ENCODE measurements at regions not wholly inside any gene's neighbourhood (a gene's known extent, or its start where the extent isn't known, plus 50 kb on each side); places are given as distances from the start of the nearest gene placed in this dataset.
"Not testable (repeated sequence)": the region's sequence is repeated elsewhere in the genome, so short reads cannot be mapped to it uniquely, and the experiment has no call there.

- Histone ChIP-seq H3K27me3 (no peaks in the 10 kb centered on the region), H3K9me3 (no peaks in the 10 kb centered on the region), H3K36me3 (no peaks in the 10 kb centered on the region), H3K4me1 (ENCODE audit: control insufficient read depth in 1 of 2, insufficient read depth in 1 of 2, low read depth in 1 of 2, low read length in 1 of 2) (no peaks in the 10 kb centered on the region), H3K4me3 (ENCODE audit: low read depth in 1 of 2, low read length in 1 of 2) (no peak overlapping the region), H3K27ac (no peak overlapping the region)
- no peak for TF ChIP-seq CTCF (IDR thresholded peaks at IDR 0.05)
Observed at GRCh38 chr1:189131576-189131975, 1346.1 kb downstream of the BRINP3 start.

- not testable (repeated sequence) for H3K9me3 ChIP-seq; H3K4me3 ChIP-seq (ENCODE audit: low read depth in 1 of 2, low read length in 1 of 2); H3K27ac ChIP-seq; H3K36me3 ChIP-seq; H3K4me1 ChIP-seq (ENCODE audit: control insufficient read depth in 1 of 2, insufficient read depth in 1 of 2, low read depth in 1 of 2, low read length in 1 of 2); H3K27me3 ChIP-seq
Observed at GRCh38 chr1:189139748-189140147, 1337.9 kb downstream of the BRINP3 start.

- Histone ChIP-seq H3K27ac (no peak overlapping the region), H3K4me3 (ENCODE audit: low read depth in 1 of 2, low read length in 1 of 2) (no peak overlapping the region), H3K36me3 (no peaks in the 10 kb centered on the region), H3K27me3 (no peaks in the 10 kb centered on the region), H3K9me3 (no peaks in the 10 kb centered on the region), H3K4me1 (ENCODE audit: control insufficient read depth in 1 of 2, insufficient read depth in 1 of 2, low read depth in 1 of 2, low read length in 1 of 2) (no peaks in the 10 kb centered on the region)
- TF ChIP-seq CTCF (IDR thresholded peaks at IDR 0.05), result no peak
Observed at GRCh38 chr1:189141056-189141455, 1336.6 kb downstream of the BRINP3 start.

GRCh38 chr1:189149547-189150375 lies 1327.9 kb downstream of the BRINP3 start:
- H3K4me3 ChIP-seq (ENCODE audit: low read depth in 1 of 2, low read length in 1 of 2), result no peak overlapping the region
- no peaks in the 10 kb centered on the region for H3K36me3 ChIP-seq
- no peaks in the 10 kb centered on the region for H3K9me3 ChIP-seq
- TF ChIP-seq CTCF (IDR thresholded peaks at IDR 0.05), result no peak
- no peaks in the 10 kb centered on the region for H3K27me3 ChIP-seq
- H3K27ac ChIP-seq, result no peak overlapping the region
- no peaks in the 10 kb centered on the region for H3K4me1 ChIP-seq (ENCODE audit: control insufficient read depth in 1 of 2, insufficient read depth in 1 of 2, low read depth in 1 of 2, low read length in 1 of 2)

- Histone ChIP-seq H3K4me3 (ENCODE audit: low read depth in 1 of 2, low read length in 1 of 2) (no peak overlapping the region), H3K27ac (no peak overlapping the region), H3K27me3 (no peaks in the 10 kb centered on the region), H3K4me1 (ENCODE audit: control insufficient read depth in 1 of 2, insufficient read depth in 1 of 2, low read depth in 1 of 2, low read length in 1 of 2) (no peaks in the 10 kb centered on the region), H3K9me3 (no peaks in the 10 kb centered on the region), H3K36me3 (no peaks in the 10 kb centered on the region)
- no peak for TF ChIP-seq CTCF (IDR thresholded peaks at IDR 0.05)
Observed at GRCh38 chr1:189150624-189151023, 1327.0 kb downstream of the BRINP3 start.

GRCh38 chr1:189151361-189151760 lies 1326.3 kb downstream of the BRINP3 start:
- no peaks in the 10 kb centered on the region for H3K9me3 ChIP-seq
- H3K4me1 ChIP-seq (ENCODE audit: control insufficient read depth in 1 of 2, insufficient read depth in 1 of 2, low read depth in 1 of 2, low read length in 1 of 2), result no peaks in the 10 kb centered on the region
- H3K4me3 ChIP-seq (ENCODE audit: low read depth in 1 of 2, low read length in 1 of 2), result no peak overlapping the region
- no peaks in the 10 kb centered on the region for H3K27me3 ChIP-seq
- no peak overlapping the region for H3K27ac ChIP-seq
- H3K36me3 ChIP-seq, result no peaks in the 10 kb centered on the region
- TF ChIP-seq CTCF (IDR thresholded peaks at IDR 0.05), result no peak

Measured in neutrophil (primary cell).